ENCODE measurements at regions not wholly inside any gene's neighbourhood (a gene's known extent, or its start where the extent isn't known, plus 50 kb on each side); places are given as distances from the start of the nearest gene placed in this dataset.

DNA sequence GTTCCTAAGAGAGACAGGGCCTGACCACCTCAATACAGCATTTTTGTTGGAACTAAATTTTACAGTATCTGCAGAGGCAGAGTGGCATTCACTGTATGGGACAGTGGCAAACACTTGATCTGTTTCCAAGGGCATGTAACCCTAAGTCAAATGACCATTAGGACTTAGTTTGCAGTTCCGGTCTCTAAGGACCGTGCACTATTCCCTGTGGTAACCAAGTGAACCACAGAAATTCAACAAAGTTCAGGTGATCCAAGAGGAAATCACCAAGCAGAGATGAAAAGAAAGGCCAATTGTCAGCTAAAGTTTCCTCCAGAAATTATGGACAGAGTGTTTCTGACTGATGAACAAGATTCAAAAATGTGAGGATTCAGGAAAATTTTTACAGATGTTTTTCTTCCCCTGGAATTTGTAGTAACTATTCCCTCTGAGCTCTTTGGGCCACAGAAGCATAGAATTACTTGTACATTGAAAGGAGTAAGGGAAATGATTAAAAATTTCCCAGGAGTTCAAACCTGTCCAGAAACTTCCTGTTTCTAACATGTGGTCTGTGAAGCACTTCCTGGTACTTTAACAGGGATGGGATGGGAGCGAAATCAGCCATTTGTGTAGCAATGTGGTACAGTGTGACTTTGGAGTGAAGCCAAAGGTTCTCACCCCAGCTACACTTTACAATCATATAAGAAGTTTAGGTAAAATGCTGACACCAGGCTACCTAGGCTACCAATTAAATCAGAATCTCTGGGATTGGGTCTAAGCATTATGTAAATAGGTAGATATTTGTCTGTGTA, 266.1 kb upstream of the MAP3K1 start:
- DNase-seq (ENCODE audit: low read depth in 2 of 2): no peak

DNA sequence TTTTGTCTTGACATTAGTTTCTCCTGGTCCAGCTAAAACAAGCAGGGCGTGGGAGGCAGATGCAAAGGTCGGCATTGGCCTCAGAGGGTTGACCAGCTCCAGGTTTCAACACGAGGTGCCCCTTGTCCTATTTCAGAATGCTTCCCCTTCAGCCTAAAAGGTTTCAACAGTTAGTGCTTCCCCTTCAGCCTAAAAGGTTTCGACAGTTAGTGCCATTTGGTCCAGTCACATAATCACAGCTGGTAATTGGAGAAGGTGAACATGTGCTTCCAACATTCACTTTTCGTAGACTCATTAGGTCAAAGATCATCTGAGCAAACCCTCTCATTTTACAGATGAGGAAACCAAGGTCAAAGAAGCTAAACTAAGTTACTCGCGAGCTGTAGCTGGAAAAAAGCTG, 270.3 kb upstream of the MAP3K1 start:
- no peak for DNase-seq (ENCODE audit: low read depth in 2 of 2)

DNA sequence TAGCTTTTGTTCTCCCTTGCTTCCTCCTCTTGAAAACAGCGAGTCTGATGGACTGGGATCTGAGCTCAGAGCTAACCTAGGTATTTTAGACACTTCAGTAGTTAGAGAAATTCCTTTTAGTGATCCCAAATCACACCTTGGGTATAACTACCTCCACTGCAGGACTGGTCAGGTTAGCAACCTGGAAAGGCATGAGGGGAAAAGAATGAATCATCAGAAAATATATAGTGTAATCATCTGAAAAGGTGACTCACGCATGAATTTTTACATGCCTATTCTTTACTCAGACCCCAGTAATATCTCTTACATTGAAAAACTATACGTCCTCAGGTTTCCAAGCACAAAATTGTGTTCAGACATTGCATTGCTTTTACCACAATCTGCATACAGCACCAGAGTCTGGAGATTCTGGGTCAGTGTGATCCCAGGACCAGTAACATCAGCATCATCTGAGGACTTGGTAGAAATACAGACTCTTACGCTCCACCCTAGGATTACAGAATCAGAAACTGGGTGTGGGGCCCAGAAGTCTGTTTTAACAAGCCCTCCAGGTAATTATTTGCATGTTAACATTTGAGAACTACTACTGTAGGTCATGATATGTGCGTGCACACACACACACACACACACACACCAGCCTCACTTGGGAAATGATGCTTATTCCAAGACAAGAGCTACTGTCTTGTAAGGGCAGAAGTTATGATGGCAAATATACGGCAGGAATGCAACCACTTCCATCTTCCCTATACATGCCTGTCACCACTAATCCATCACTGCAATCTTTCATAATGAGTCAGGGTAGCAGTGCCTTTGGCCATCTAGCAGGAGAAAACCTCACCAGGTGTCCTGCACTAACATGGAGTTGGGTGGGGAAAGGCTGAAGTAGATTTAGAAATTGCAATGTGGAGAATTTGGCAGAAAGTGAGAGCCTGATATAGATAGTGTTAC, 271.6 kb upstream of the MAP3K1 start:
- no peak for DNase-seq (ENCODE audit: low read depth in 2 of 2)

DNA sequence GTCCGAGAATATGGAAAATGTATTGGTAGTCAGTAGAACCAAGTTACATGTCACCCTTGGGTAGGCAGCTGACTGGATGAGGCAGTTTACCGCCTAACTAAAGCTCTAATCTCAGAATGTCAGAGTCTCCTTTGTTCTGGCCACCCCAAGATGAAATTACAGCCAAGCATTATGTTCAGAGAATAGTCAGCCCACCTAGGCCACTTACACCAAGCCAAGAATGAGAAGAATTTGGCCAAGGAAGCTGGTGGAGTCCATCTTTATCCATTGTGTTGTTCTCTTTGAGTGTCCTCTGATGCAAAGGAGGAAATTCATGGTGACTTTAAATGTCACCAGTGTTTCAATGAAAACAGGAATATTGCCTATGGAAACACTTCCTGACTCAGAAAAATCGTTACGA, 275.1 kb upstream of the MAP3K1 start:
- DNase-seq (ENCODE audit: low read depth in 2 of 2): no peak

DNA sequence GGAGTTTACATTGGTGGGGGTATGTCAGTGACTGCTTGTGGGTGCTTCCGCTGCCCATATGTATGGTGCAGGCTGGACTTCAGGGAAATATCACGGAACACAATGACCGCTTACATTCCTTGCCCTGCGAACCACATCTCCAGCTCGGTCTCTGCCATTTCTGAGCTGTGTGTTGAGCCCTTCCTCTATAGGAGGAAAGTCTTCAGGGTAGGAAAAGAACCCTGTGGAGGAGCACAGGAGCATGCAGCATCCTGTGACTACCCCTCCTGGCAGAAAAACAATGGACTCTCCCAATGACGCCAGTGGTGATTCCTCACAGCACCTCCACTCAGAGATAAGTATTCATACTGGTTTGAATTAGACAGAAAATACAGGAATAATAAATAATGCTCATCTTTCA, 276.8 kb upstream of the MAP3K1 start:
- DNase-seq (ENCODE audit: low read depth in 2 of 2): no peak

DNA sequence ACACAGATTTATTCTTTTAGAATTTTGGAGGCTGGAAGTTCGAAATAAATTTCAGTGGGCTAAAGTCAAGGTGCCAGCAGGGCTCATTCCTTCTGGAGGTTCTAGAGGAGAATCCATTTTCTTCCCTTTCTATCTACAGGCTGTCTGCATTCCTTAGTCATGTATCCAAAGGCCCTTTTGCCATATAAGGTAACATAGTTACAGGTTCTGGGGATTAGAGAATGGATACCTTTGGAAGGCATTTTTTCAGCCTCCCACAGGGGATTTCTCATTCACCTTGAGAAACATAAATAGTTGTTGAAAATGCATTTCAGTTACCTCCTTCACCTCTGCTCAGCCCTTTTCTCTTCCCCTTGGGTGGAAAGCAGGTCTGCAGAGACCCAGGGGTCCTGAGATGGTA, 280.0 kb upstream of the MAP3K1 start:
- DNase-seq (ENCODE audit: low read depth in 2 of 2): no peak

DNA sequence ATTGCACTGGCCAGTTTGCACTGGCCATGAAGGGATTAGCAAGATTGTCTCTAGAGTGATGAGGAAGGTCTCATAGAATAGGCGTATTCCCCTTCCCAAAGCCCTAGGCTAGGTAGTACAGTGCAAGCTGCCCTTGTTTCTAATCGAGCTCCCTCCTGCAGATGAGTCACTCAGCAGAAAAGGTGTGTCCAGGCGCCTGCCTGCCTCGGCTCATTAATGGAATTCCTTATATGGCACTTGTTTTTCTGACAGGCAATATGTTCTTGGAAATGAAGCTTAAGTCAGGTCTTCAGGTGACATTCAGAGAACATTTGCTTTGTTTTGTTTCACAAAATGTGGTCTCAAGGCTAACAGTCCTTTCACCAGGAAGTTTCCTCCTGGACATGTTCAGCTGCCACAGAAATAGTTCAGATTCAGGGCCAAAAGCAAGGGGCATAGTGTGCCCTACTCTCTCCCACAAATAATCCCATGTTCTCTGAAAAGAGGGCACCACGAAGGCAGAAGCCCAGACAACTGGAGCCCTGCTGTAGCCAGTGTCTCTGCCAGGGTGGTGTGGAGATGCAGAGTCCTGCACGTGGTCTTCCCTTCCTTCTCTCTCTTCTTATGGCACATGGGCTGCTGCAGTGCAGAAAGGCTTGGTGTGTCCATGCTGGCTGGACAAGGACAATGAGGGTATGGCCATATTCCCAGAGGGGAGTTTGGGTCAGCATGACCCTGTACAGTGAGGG, 281.1 kb upstream of the MAP3K1 start:
- no peak for DNase-seq (ENCODE audit: low read depth in 2 of 2)

DNA sequence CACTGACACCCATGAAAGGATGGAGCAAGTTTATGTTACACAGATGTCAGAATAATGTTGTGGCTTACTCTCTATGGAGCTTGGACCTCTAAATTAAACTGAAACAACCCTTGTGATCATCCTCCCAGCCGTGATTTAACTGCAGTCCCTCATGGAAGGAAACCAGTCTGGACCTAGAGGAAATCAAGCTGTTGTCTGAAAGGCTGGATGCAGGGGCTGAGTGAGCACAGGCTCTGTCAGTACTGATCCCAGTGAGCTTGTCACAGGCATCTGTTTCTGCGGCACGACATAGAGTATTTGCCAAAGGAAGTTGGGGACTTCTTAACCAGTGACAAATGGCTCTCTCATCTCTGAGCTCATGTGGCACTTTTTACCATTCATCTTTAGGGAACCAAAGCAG, 282.9 kb upstream of the MAP3K1 start:
- no peak for DNase-seq (ENCODE audit: low read depth in 2 of 2)

DNA sequence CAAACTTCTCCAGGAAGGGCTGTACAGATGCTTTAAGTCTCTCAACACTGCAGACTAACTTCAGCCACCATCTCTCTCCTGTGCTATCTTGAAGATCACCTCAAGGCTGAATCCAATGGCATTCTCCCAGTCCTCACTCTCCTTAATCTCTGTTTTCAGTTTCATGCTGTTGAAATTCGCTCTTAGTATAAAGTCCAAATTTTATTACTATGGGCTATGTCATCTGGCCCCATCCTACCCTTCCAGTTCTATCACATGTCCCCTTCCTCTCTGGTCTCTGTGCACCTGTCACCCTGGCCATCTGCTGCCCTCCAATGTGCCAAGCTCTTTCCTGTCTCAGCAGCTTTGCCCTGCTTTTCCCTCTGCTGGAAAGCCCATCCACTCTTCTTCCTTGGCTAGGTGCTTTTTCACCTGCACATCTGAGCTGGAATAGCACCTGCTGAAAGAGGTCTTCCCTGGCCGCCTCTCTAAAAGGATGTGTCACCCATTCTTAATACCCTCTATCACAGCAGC, 284.7 kb upstream of the MAP3K1 start:
- no peak for DNase-seq (ENCODE audit: low read depth in 2 of 2)

DNA sequence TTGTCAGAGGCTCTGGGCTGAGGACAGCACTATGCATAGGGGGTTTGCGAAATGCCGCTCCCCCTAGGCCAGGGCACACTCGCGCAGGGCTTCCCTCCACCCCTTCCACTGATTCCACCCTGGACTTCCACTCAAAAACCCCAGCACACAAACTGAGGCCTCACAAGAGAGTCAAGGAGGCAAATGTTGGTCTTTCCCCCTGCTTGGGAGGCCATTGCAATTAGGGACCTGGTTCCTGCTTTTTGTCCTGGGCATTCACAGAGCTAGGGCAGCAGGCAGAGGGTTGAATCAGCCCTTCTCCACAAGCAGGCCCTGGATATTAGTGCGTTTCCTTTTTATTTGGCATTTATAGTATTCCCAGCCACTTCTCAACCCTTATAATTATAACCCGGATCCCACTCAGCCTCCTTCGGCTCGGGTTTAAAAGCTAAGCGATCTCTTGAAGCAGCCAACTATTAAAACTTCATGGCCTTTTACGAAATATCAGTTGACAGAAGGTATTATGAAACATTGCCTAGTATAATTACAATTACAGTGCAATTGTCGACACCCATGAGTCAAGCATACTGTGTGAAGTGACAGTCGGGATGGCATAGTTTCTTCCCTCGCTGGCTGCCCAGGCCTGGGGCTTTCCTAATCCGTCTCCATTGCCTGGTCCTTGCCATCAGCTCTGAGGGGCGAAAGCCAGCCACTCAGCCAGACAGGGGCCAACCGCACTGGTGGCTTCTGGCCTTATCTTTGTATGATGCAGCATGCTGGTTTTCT, 285.5 kb upstream of the MAP3K1 start:
- DNase-seq (ENCODE audit: low read depth in 2 of 2): no peak

DNA sequence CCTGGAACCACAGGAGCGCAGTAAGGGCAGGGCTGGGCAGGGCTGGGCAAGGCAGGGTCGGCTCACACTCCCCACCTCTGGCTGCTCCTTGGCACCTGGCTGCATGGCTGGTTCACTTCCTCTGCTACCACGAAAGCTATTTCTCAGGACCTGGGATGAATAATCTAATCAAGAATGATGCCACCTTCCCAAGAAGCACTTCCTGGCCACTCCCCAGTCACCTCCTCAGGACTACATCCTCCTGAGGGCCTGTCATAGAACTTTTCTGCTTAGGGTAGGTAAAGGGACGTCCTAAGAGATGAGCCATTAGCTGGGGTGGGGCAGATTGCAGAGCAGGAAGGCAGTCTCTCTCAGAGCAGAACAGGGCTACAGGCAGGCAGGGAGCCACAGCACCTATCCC, 288.2 kb upstream of the MAP3K1 start:
- DNase-seq (ENCODE audit: low read depth in 2 of 2): no peak

DNA sequence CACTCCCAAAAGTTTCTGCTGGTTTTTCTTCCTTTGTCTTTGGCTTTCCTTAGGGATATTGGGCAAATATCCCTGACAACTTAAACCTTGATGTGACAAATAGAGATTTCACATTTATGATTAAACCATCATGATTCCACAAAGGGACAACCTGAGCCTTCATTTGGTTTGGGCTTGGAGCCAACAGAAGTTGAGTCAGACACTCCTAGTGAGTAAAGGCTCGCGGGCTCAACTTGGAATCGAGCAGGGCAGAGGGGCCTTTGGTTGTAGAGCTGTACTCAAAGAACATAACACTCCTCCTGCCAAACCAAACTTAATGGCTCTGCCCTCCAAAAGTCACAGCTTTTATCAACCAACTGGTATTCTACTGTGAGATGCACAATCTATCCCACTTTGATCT, 290.2 kb upstream of the MAP3K1 start:
- no peak for DNase-seq (ENCODE audit: low read depth in 2 of 2)

DNA sequence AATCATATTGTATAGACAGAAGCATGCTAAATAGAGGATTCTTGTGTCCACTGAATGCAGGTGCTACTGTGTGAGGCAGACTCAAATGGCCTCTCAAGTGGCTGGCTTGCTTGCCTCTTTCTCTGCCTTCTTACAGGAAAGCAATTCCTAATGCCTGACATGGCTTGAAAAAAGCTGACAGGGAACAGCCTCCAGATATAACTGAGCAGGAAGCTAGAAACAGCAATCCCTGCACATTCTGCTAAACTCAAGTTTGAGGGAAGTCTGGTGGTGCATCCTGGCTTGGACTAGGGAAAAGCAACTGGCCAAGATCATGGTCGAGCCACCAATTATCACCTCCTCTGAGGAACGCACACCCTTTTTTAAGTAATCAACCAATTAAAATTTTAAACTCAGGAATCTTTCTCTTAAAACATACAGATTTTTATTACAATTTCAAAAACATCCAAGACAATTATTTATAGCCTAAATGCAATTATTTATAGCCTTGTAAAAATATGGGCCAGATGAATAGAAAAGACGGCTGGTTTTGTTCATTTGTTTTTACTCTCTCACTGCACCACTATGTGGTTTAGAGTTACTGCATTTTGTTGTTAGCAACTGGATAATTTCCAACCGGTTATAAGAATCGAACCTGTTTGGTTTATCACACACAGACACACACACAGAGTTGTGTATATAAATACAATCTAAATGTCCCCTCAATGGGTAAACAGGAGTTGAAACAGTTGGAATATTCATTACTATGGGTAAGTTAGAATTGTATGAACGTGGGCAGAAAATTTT, 290.9 kb upstream of the ANKRD55 start:
- DNase-seq (ENCODE audit: low read depth in 2 of 2): no peak

DNA sequence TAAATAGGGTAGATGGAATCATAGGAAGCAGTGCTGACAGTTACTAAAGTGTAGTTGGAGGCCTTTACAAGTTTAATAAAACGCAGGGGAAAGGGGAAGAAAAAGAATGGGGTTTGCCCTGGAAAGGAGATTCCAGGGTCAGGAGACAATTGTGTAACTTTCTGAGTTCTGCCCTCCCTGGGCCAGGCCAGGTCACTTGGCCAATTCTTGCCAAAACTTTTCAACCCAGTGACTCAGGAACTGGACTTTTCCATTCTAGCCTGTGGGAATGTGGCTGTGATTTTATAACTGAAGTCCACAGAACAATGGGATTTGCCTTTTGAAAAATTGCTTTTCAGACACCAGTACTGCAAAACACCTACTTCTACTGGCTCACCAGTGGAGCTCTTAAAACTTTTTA, 289.8 kb upstream of the ANKRD55 start:
- DNase-seq (ENCODE audit: low read depth in 2 of 2): no peak

DNA sequence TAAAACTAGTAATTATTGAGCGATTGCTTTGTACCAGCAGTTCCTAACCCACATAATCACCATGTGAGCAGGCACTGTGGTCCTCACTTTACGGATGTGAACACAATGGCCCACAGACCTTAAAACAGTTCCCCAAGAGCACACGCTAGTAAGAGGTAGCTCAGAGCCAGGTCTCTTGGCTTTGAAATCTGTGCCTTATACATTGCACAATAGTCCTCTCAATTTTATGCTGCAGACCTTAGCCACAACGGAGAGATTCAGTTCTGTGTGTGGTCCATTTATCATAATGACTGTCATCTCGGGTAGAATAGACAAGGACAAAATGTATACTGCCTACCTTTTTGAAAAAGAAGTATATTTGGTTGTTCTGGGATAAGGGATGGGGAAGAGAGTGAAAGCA, 289.0 kb upstream of the ANKRD55 start:
- no peak for DNase-seq (ENCODE audit: low read depth in 2 of 2)

DNA sequence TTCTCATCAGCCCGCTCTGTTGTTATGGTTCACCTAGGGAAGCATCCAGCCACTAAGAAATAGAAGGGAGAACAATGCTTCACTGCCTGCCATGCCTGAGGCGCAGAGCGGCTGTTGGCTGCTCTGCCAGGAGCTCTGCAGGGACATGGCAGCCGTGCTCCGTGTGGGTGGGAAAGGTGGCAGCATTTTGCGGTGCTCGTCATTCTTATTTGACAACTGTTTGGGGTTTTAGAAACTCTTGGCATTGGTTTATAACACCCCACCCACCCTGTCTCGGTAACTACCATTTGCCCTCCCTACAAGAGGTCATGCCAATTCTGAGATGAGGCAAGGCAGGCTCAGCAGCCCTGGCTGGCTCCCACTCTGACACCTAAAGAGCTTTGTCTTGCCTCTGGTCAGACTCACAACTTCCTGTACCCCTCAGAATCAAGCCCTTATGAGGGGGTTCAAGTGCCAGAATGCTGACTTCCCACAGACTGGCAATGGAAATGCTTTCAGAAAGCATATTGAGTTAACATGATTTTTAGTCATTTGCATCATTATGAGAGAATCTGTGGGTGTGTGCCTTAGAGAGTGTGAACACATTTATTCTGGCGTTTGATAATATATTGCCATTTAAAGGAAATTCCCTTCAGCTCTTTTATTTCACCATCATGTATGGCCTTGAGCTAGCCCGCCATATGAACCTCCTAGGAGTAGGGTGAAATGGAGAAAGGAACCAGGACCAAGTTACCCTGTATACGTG, 288.0 kb upstream of the ANKRD55 start:
- no peak for DNase-seq (ENCODE audit: low read depth in 2 of 2)

DNA sequence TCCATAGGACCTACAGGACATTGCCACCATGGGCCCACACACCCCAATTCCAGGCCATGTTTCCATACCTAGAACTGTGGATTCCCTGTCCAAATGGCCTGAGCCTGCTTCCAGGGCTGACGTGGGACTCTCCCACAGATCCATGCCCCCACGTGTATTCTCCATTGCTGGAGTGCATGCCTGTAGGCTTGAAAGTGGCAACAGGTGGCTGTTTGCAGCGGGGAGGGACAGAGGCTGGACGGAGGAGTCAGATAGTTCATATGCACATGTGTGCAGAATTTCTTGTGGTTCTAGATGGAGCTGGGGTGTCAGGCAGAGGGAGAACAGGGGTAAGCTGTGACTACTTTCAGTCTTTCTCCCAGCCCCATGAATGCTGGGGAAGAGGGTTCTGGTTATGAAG, 285.7 kb upstream of the ANKRD55 start:
- no peak for DNase-seq (ENCODE audit: low read depth in 2 of 2)

DNA sequence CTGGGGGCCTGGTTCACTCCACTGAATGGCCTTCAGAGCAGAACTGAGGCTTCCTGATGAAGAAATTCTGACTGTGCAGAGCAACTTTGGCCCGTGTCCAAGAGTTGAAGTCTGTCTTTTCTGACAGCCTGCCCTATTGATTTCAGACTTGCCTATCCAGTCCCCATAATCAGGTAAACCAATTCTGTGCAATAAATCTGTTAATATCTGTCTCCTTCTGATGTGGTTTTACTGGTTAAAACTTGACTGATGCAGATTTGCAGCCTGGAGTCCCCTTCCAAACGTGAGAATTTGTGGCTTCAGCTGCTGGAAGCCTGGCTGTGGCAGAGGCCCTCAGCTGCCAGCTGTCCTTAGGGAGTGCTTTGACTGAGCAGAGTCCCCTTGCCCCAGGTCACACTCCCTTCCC, 283.9 kb upstream of the ANKRD55 start:
- DNase-seq (ENCODE audit: low read depth in 2 of 2): no peak

DNA sequence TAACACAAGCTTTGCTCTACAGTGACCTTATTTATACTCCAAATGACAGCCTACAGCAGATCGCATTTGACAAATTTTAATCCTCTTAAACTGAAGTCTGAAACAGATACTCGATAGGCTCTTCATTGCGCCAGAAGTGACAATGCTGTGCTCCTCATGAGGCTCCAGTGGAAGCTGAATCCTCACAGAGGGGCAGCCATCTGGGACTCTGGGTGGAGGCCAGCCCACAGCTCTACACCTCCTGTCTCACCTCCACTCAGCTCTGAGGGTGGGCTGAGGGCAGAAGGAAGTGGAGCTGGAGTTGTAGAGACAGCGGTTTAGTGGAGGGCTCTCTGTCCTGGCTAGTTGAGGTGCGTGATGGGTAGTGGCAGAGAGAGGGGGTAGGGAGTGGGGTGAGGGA, 283.3 kb upstream of the ANKRD55 start:
- no peak for DNase-seq (ENCODE audit: low read depth in 2 of 2)

DNA sequence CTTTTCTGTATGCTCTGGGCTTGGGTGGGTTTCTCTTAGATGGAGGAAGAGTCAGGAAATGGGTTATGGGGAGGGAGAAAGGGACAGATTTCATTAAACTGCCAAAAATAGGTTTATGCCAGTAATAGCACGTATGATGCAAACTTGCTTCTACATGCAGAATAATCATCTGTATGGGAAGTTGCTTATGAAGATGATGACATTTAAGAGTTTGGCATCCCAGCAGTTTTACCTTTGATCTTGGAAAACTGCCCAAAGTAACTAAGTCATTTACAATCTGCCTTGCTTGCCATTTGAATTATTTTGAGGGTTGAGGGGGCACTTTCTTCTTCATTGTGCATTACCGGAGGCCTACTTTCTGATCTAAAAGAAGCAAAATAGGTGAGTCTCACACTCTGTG, 282.9 kb upstream of the ANKRD55 start:
- DNase-seq (ENCODE audit: low read depth in 2 of 2): no peak

Data from stimulated activated CD4-positive, alpha-beta T cell treated with anti-CD3 and anti-CD28 coated beads, Interleukin-15, amount 100 ng/mL, for 48 hours (primary cell).